CD14-positive monocyte (primary cell): ENCODE measurements at regions not wholly inside any gene's neighbourhood (a gene's known extent, or its start where the extent isn't known, plus 50 kb on each side); places are given as distances from the start of the nearest gene placed in this dataset.
A peak's percentile ranks its signal among the peaks of the same experiment; 100 is the strongest.

Source experiments
- DNase-seq, 3 donors: peaks; one replicate each; pipeline ENCODE4 v3.0.0-alpha.2; 2011 to 2022
- H2AFZ ChIP-seq: 2 replicates; pipeline ENCODE4 v1.6.0; 2012; ENCODE audit warnings: mild to moderate bottlenecking, low read depth, low read length, inconsistent platforms; ENCODE audit not compliant: insufficient read depth, poor library complexity, severe bottlenecking
- H3K27ac ChIP-seq, 2 donors: 1 replicate in 1 of 2; 2 replicates in 1 of 2; pipeline ENCODE4 v1.5.1; 2012 to 2013; ENCODE audit warnings: low read length in 2 of 2, control low read depth in 1 of 2, inconsistent platforms in 1 of 2, low read depth in 1 of 2, mild to moderate bottlenecking in 1 of 2
- H3K27me3 ChIP-seq, 2 donors: one replicate each; pipeline versions ENCODE4 v1.6.0 to v1.6.1; 2011 to 2013; ENCODE audit warnings: low read length in 2 of 2; ENCODE audit not compliant: control insufficient read depth in 2 of 2, insufficient read depth in 2 of 2
- H3K36me3 ChIP-seq, 2 donors: replicated peaks in 1 of 2; 1 replicate in 1 of 2; 2 replicates in 1 of 2; pipeline versions ENCODE4 v1.5.1 to v1.6.1; 2012 to 2013; ENCODE audit warnings: low read length in 2 of 2, control low read depth in 1 of 2, inconsistent platforms in 1 of 2, mild to moderate bottlenecking in 1 of 2; ENCODE audit not compliant: insufficient read depth in 2 of 2, control insufficient read depth in 1 of 2
- H3K4me1 ChIP-seq, 2 donors: 1 replicate in 1 of 2; 2 replicates in 1 of 2; pipeline versions ENCODE4 v1.5.1 to v1.6.1; 2012 to 2013; ENCODE audit warnings: low read length in 2 of 2, control low read depth in 1 of 2, inconsistent platforms in 1 of 2, mild to moderate bottlenecking in 1 of 2, moderate library complexity in 1 of 2; ENCODE audit not compliant: insufficient read depth in 2 of 2, control insufficient read depth in 1 of 2
- H3K4me2 ChIP-seq: replicated peaks from 2 replicates; pipeline ENCODE3; 2012; ENCODE audit warnings: low read length, moderate library complexity, mild to moderate bottlenecking; ENCODE audit not compliant: poor library complexity, severe bottlenecking; ENCODE audit errors: extremely low read depth
- H3K4me3 ChIP-seq, 3 experiments: fragments of 200-600 bp in 1 of 3; sonication (generic) in 1 of 3; replicated peaks in 1 of 3; 1 replicate in 2 of 3; 2 replicates in 1 of 3; pipeline ENCODE4 v1.5.1; 2011 to 2013; ENCODE audit warnings: low read length in 3 of 3, mild to moderate bottlenecking in 3 of 3, control low read depth in 2 of 3, low read depth in 2 of 3, inconsistent platforms in 1 of 3, moderate library complexity in 1 of 3
- H3K79me2 ChIP-seq: 2 replicates; pipeline ENCODE4 v1.6.0; 2012; ENCODE audit warnings: mild to moderate bottlenecking, control low read depth, inconsistent platforms, low read length, moderate library complexity; ENCODE audit not compliant: insufficient read depth
- H3K9ac ChIP-seq: 2 replicates; pipeline ENCODE4 v1.6.0; 2017; ENCODE audit warnings: low read length, mild to moderate bottlenecking; ENCODE audit not compliant: insufficient read depth, poor library complexity, severe bottlenecking
- H3K9me3 ChIP-seq, 2 donors: replicated peaks in 1 of 2; 1 replicate in 1 of 2; 2 replicates in 1 of 2; pipeline versions ENCODE4 v1.5.1 to v1.6.1; 2012 to 2013; ENCODE audit warnings: low read length in 2 of 2, control low read depth in 1 of 2; ENCODE audit not compliant: control insufficient read depth in 1 of 2, insufficient read depth in 1 of 2
- H4K20me1 ChIP-seq: 2 replicates; pipeline ENCODE4 v1.6.0; 2012; ENCODE audit warnings: mild to moderate bottlenecking, low read length, control low read depth, moderate library complexity; ENCODE audit not compliant: insufficient read depth
- H3K27ac Mint-ChIP-seq, 7 donors: one replicate each; pipeline ENCODE4 v1.8.0; 2020; ENCODE audit warnings: mild to moderate bottlenecking in 7 of 7, mixed read lengths in 7 of 7, moderate library complexity in 6 of 7, inconsistent platforms in 2 of 7
- H3K27me3 Mint-ChIP-seq, 3 donors: one replicate each; pipeline ENCODE4 v1.8.0; 2021 to 2022; ENCODE audit warnings: low read depth in 3 of 3, mild to moderate bottlenecking in 3 of 3, mixed read lengths in 3 of 3, moderate library complexity in 3 of 3, inconsistent platforms in 1 of 3
- H3K36me3 Mint-ChIP-seq, 2 donors: one replicate each; pipeline ENCODE4 v1.8.0; 2020; ENCODE audit warnings: mixed read lengths in 2 of 2, inconsistent platforms in 1 of 2, mild to moderate bottlenecking in 1 of 2
- H3K4me1 Mint-ChIP-seq: one replicate; pipeline ENCODE4 v1.8.0; 2020; ENCODE audit warnings: mild to moderate bottlenecking, mixed read lengths
- H3K4me3 Mint-ChIP-seq, 2 donors: one replicate each; pipeline ENCODE4 v1.8.0; 2020; ENCODE audit warnings: mild to moderate bottlenecking in 2 of 2, mixed read lengths in 2 of 2, moderate library complexity in 1 of 2
- H3K9me3 Mint-ChIP-seq, 7 donors: one replicate each; pipeline ENCODE4 v1.8.0; 2020 to 2022; ENCODE audit warnings: mixed read lengths in 7 of 7, mild to moderate bottlenecking in 6 of 7, moderate library complexity in 6 of 7, inconsistent platforms in 2 of 7
- CTCF ChIP-seq: fragments of 200-600 bp; IDR thresholded peaks from one replicate; pipeline ENCODE4 v1.8.0; 2022; ENCODE audit warnings: antibody characterized with exemption, mild to moderate bottlenecking
- WGBS: methylation state at CpG from one replicate; pipeline ENCODE4 v1.1.5; 2013; ENCODE audit warnings: missing lambda C conversion rate; ENCODE audit not compliant: insufficient coverage; 5-methylcytosine and 5-hydroxymethylcytosine counted together
- intact Hi-C, 2 donors: fragments of 100-400 bp; cut with micrococcal nuclease; formaldehyde crosslinking; loops; one replicate each; pipeline versions ENCODE4 v1.15.0 to v1.15.1; 2023

GRCh38 chr5:125100951-125101350, 354.5 kb upstream of the ZNF608 start:
- Histone ChIP-seq H3K9ac (no peak overlapping the region), H3K4me1 (no peaks in the 10 kb centered on the region), H2AFZ (no peak overlapping the region), H3K4me2 (no peak overlapping the region), H3K27me3 (no peaks in the 10 kb centered on the region), H4K20me1 (no peaks in the 10 kb centered on the region), H3K9me3 (no peaks in the 10 kb centered on the region), H3K4me3 (no peak overlapping the region), H3K36me3 (no peaks in the 10 kb centered on the region), H3K79me2 (no peaks in the 10 kb centered on the region), H3K27ac (no peak overlapping the region)
- peaks cover 0 to 2% (median 0%) of the 10 kb centered on the region in 3 donors for H3K27me3 Mint-ChIP-seq
- no peak overlapping the region for H3K27ac Mint-ChIP-seq
- H3K9me3 Mint-ChIP-seq, result peaks cover 0 to 3% (median 3%) of the 10 kb centered on the region in 7 donors
- H3K36me3 Mint-ChIP-seq, result no peaks in the 10 kb centered on the region
- intact Hi-C loops, result no loop called here
- DNase-seq, result peak in 1 of 3 donors; percentile 11
- H3K4me3 Mint-ChIP-seq, result no peak overlapping the region
- WGBS, result 86% methylated on average over 2 of the region's 4 CpGs
- no peaks in the 10 kb centered on the region for H3K4me1 Mint-ChIP-seq
- TF ChIP-seq CTCF, result no peak

- H3K79me2 ChIP-seq, result no peaks in the 10 kb centered on the region
- H3K9ac ChIP-seq, result no peak overlapping the region
- H2AFZ ChIP-seq, result no peak overlapping the region
- peaks cover 1% of the 10 kb centered on the region for H3K4me1 Mint-ChIP-seq
- H3K9me3 ChIP-seq, result no peaks in the 10 kb centered on the region
- H4K20me1 ChIP-seq, result no peaks in the 10 kb centered on the region
- no peak overlapping the region for H3K4me3 Mint-ChIP-seq
- no peak for TF ChIP-seq CTCF
- H3K27ac Mint-ChIP-seq, result no peak overlapping the region
- H3K4me2 ChIP-seq, result no peak overlapping the region
- intact Hi-C loops, result no loop called here
- DNase-seq, result no peak
- H3K27ac ChIP-seq, result no peak overlapping the region
- H3K27me3 Mint-ChIP-seq, result peaks cover 0 to 2% (median 0%) of the 10 kb centered on the region in 3 donors
- no peaks in the 10 kb centered on the region for H3K4me1 ChIP-seq
- H3K36me3 ChIP-seq, result no peaks in the 10 kb centered on the region
- H3K27me3 ChIP-seq, result no peaks in the 10 kb centered on the region
- no peaks in the 10 kb centered on the region for H3K36me3 Mint-ChIP-seq
- no peak overlapping the region for H3K4me3 ChIP-seq
- no CpG with 5 or more reads among the region's 1 CpG for WGBS
- peaks cover 0 to 5% (median 1%) of the 10 kb centered on the region in 7 donors for H3K9me3 Mint-ChIP-seq
Measured at GRCh38 chr5:125103459-125103858, 357.0 kb upstream of the ZNF608 start.
